Glutamatergic neuron (in vitro differentiated cells): ENCODE measurements at regions not wholly inside any gene's neighbourhood (a gene's known extent, or its start where the extent isn't known, plus 50 kb on each side); places are given as distances from the start of the nearest gene placed in this dataset.

Experiments used
- DNase-seq: peaks from one replicate; pipeline ENCODE4 v3.0.0; 2022
- H3K27ac Mint-ChIP-seq: one replicate; pipeline ENCODE4 v1.8.0; 2020; ENCODE audit warnings: mild to moderate bottlenecking, mixed read lengths, inconsistent platforms; ENCODE audit not compliant: unreplicated experiment
- H3K27me3 Mint-ChIP-seq: one replicate; pipeline ENCODE4 v1.8.0; 2020; ENCODE audit warnings: mild to moderate bottlenecking, moderate library complexity, mixed read lengths, inconsistent platforms; ENCODE audit not compliant: unreplicated experiment
- H3K36me3 Mint-ChIP-seq: one replicate; pipeline ENCODE4 v1.8.0; 2020; ENCODE audit warnings: mild to moderate bottlenecking, mixed read lengths, inconsistent platforms; ENCODE audit not compliant: unreplicated experiment
- H3K4me1 Mint-ChIP-seq: one replicate; pipeline ENCODE4 v1.8.0; 2020; ENCODE audit warnings: mild to moderate bottlenecking, low read depth, mixed read lengths, inconsistent platforms; ENCODE audit not compliant: unreplicated experiment
- H3K4me3 Mint-ChIP-seq: one replicate; pipeline ENCODE4 v1.8.0; 2020; ENCODE audit warnings: mild to moderate bottlenecking, mixed read lengths, inconsistent platforms; ENCODE audit not compliant: unreplicated experiment
- H3K9me3 Mint-ChIP-seq: one replicate; pipeline ENCODE4 v1.8.0; 2020; ENCODE audit warnings: mild to moderate bottlenecking, moderate library complexity, mixed read lengths, inconsistent platforms; ENCODE audit not compliant: unreplicated experiment
- TF ChIP-seq, protein P1 (sequence below): fragments of 200-600 bp; sonication (generic); IDR thresholded peaks from one replicate; pipeline ENCODE4 v1.5.0; 2021; ENCODE audit not compliant: partially characterized antibody, unreplicated experiment

GRCh38 chr1:4476394-4476793, 178.0 kb upstream of the AJAP1 start:
- no peaks in the 10 kb centered on the region for H3K36me3 Mint-ChIP-seq
- no peak overlapping the region for H3K4me3 Mint-ChIP-seq
- H3K27ac Mint-ChIP-seq: no peak overlapping the region
- H3K27me3 Mint-ChIP-seq: peaks cover 4% of the 10 kb centered on the region
- TF ChIP-seq, protein P1, sequence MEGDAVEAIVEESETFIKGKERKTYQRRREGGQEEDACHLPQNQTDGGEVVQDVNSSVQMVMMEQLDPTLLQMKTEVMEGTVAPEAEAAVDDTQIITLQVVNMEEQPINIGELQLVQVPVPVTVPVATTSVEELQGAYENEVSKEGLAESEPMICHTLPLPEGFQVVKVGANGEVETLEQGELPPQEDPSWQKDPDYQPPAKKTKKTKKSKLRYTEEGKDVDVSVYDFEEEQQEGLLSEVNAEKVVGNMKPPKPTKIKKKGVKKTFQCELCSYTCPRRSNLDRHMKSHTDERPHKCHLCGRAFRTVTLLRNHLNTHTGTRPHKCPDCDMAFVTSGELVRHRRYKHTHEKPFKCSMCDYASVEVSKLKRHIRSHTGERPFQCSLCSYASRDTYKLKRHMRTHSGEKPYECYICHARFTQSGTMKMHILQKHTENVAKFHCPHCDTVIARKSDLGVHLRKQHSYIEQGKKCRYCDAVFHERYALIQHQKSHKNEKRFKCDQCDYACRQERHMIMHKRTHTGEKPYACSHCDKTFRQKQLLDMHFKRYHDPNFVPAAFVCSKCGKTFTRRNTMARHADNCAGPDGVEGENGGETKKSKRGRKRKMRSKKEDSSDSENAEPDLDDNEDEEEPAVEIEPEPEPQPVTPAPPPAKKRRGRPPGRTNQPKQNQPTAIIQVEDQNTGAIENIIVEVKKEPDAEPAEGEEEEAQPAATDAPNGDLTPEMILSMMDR: no peak
- DNase-seq: no peak
- no peaks in the 10 kb centered on the region for H3K4me1 Mint-ChIP-seq
- H3K9me3 Mint-ChIP-seq: peaks cover 11% of the 10 kb centered on the region

GRCh38 chr1:4481451-4481850, 173.0 kb upstream of the AJAP1 start:
- Mint-ChIP-seq H3K4me1 (no peaks in the 10 kb centered on the region), H3K4me3 (no peak overlapping the region), H3K27me3 (peaks cover 6% of the 10 kb centered on the region), H3K27ac (no peak overlapping the region), H3K9me3 (peaks cover 18% of the 10 kb centered on the region), H3K36me3 (peaks cover 6% of the 10 kb centered on the region)
- TF ChIP-seq, protein P1: no peak
- DNase-seq: no peak

GRCh38 chr1:4482526-4482925, 171.9 kb upstream of the AJAP1 start:
- H3K4me3 Mint-ChIP-seq: no peak overlapping the region
- peaks cover 6% of the 10 kb centered on the region for H3K36me3 Mint-ChIP-seq
- H3K9me3 Mint-ChIP-seq: peaks cover 19% of the 10 kb centered on the region
- H3K27me3 Mint-ChIP-seq: peaks cover 6% of the 10 kb centered on the region
- no peaks in the 10 kb centered on the region for H3K4me1 Mint-ChIP-seq
- no peak overlapping the region for H3K27ac Mint-ChIP-seq
- no peak for DNase-seq
- TF ChIP-seq, protein P1: no peak

GRCh38 chr1:4483021-4483625, 171.3 kb upstream of the AJAP1 start:
- no peak overlapping the region for H3K4me3 Mint-ChIP-seq
- TF ChIP-seq, protein P1: no peak
- H3K36me3 Mint-ChIP-seq: peaks cover 6% of the 10 kb centered on the region
- H3K9me3 Mint-ChIP-seq: peaks cover 20% of the 10 kb centered on the region
- no peak for DNase-seq
- H3K27ac Mint-ChIP-seq: no peak overlapping the region
- H3K27me3 Mint-ChIP-seq: peaks cover 6% of the 10 kb centered on the region
- H3K4me1 Mint-ChIP-seq: no peaks in the 10 kb centered on the region

- peaks cover 6% of the 10 kb centered on the region for H3K36me3 Mint-ChIP-seq
- H3K4me3 Mint-ChIP-seq: no peak overlapping the region
- no peaks in the 10 kb centered on the region for H3K4me1 Mint-ChIP-seq
- H3K27me3 Mint-ChIP-seq: peaks cover 4% of the 10 kb centered on the region
- TF ChIP-seq, protein P1: no peak
- H3K27ac Mint-ChIP-seq: no peak overlapping the region
- peaks cover 15% of the 10 kb centered on the region for H3K9me3 Mint-ChIP-seq
- no peak for DNase-seq
Measured at GRCh38 chr1:4485398-4485797, 169.0 kb upstream of the AJAP1 start.
